AG04450 (cell line): ENCODE measurements at regions not wholly inside any gene's neighbourhood (a gene's known extent, or its start where the extent isn't known, plus 50 kb on each side); places are given as distances from the start of the nearest gene placed in this dataset.

Experiments used
- CTCF ChIA-PET: fragments of 300-600, 350-600 bp; formaldehyde crosslinking; extraction: SDS; loops from one replicate; lab custom pipeline; 2022; ENCODE audit warnings: antibody characterized with exemption, inconsistent platforms; lab: Charles Lee
- POLR2A ChIA-PET: fragments of 350-600 bp; formaldehyde crosslinking; extraction: SDS; loops from one replicate; lab custom pipeline; 2021; ENCODE audit warnings: antibody characterized with exemption, inconsistent platforms; lab: Yijun Ruan, JAX
- DNase-seq: peaks from one replicate; pipeline ENCODE4 v3.0.0-alpha.2; 2011; ENCODE audit warnings: low read depth, low spot score
- H3K27ac ChIP-seq: one replicate; pipeline ENCODE4 v1.5.1; 2012; ENCODE audit warnings: low read depth, low read length, control low read depth
- H3K27me3 ChIP-seq: one replicate; pipeline ENCODE4 v1.6.0; 2012; ENCODE audit warnings: low read length; ENCODE audit not compliant: control insufficient read depth, insufficient read depth
- H3K4me3 ChIP-seq: 2 replicates; pipeline ENCODE4 v1.5.1; 2011; ENCODE audit warnings: mild to moderate bottlenecking, low read depth, low read length, control low read depth
- H3K9me3 ChIP-seq: 2 replicates; pipeline ENCODE4 v1.5.1; 2012; ENCODE audit warnings: low read length; ENCODE audit not compliant: control insufficient read depth, insufficient read depth
- TF ChIP-seq, protein P1 (sequence below): IDR thresholded peaks from 2 replicates; pipeline ENCODE4 v1.5.1; 2011; ENCODE audit warnings: low read depth, low read length, control low read depth, inconsistent platforms

DNA sequence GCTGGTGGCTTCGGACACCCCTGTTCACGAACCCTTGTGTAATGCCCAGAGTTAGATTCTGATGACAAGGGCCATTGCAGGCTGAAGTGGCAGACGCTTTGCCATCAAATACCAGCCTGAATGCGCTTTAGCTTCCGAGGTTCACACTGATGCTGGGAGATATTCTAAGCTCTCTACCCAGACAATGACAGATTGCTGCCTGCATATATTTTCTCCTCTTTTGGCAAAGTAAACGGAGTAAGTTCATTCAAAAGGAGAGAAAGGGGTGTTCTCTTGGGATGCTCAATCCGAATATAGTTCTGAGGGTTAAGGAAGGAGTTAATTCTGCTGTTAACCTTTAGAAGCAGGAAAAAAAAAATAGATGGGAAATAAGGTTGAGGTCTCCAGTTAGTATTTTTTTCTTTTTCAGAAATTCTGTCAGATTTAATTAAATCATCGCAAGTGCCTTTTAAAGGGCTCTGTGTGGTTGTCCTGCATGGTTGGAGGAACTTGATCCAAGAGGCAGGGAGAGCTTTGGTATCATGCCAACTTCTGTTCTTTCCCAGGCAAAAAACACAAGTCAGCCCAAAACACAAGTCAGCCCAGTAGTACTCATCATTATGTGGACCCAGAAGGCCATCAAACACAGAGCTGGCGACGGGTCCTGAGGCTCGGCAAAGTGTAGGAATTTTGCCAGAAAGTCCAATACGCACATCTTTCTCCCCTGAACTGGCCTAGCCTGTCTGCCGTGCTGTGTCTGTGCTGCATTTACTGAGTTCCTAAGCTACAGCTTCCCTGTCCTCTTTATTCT is 70.9 kb upstream of the ST8SIA2 start:
- TF ChIP-seq, protein P1, sequence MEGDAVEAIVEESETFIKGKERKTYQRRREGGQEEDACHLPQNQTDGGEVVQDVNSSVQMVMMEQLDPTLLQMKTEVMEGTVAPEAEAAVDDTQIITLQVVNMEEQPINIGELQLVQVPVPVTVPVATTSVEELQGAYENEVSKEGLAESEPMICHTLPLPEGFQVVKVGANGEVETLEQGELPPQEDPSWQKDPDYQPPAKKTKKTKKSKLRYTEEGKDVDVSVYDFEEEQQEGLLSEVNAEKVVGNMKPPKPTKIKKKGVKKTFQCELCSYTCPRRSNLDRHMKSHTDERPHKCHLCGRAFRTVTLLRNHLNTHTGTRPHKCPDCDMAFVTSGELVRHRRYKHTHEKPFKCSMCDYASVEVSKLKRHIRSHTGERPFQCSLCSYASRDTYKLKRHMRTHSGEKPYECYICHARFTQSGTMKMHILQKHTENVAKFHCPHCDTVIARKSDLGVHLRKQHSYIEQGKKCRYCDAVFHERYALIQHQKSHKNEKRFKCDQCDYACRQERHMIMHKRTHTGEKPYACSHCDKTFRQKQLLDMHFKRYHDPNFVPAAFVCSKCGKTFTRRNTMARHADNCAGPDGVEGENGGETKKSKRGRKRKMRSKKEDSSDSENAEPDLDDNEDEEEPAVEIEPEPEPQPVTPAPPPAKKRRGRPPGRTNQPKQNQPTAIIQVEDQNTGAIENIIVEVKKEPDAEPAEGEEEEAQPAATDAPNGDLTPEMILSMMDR, result no peak
- CTCF ChIA-PET, result no interaction called here
- no peak overlapping the region for H3K27ac ChIP-seq
- POLR2A ChIA-PET, result no interaction called here
- no peaks in the 10 kb centered on the region; the same call in 1 of the 2 replicates for H3K9me3 ChIP-seq
- H3K27me3 ChIP-seq, result no peaks in the 10 kb centered on the region
- no peak for DNase-seq
- no peak overlapping the region for H3K4me3 ChIP-seq

DNA sequence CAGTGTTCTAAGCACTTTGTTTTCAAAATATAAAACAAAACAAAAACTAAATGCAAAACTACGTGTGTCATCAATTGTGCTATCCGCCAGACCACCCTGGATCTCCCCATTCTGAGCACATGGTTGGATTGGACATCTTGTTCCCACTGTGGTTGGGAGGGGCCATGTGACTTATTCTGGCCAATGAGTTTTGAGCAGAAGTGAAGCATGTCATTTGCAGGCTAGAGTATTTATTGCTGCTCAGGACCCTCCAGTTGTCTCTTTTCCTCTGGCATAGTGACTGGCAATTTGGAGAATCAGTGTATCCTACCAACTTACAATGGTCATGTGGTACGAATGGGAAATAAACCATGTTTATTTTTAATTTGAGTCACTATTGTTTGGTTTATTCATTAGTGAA is 70.2 kb upstream of the ST8SIA2 start:
- TF ChIP-seq, protein P1, result no peak
- DNase-seq, result no peak
- H3K9me3 ChIP-seq, result no peaks in the 10 kb centered on the region; the same call in 1 of the 2 replicates
- H3K27me3 ChIP-seq, result no peaks in the 10 kb centered on the region
- H3K4me3 ChIP-seq, result no peak overlapping the region
- CTCF ChIA-PET, result no interaction called here
- H3K27ac ChIP-seq, result no peak overlapping the region
- POLR2A ChIA-PET, result no interaction called here

DNA sequence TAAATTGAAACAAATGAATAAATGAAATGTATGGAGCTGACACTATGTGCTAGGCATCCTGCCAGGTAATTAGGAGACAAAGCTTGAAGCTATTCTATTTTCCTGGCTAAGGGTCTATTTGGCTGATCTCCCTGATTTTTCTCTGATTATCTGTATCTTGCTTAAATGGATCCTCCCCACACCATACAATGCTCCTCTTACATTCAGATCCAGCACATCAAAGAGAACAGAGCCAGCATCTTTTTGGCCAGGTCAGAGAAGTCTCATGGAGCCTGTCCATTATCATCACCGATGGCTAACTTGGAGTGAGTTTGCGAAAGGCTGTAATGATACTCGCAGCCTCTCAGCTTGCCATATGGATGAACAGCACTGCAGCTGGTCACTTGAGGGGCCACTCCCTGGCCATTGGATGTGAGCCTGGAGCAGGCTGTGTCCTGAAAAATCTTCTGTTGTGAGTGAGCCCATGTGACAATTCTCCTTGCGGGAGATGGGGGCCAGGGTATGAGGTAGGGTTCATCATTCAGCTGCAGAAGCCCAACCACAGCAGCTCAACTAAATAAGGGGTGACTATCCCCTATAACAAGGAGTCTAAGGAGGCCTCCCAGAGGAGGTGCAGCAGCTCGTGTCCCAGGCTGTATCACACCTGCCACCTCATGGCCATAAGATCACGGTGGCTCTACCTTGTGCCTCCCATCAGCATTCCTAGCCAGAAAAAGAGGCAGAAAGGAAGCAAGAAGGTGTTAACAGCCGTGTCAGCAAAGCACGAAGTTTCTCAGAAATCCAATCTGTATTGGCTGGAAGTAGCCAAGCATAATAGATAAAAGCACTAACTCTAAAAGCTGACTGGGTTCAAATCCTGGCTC is 69.3 kb upstream of the ST8SIA2 start:
- H3K27me3 ChIP-seq, result no peaks in the 10 kb centered on the region
- ChIA-PET CTCF (no interaction called here), POLR2A (no interaction called here)
- TF ChIP-seq, protein P1, result no peak
- H3K4me3 ChIP-seq, result no peak overlapping the region
- no peak overlapping the region for H3K27ac ChIP-seq
- DNase-seq, result no peak
- H3K9me3 ChIP-seq, result no peaks in the 10 kb centered on the region; the same call in 1 of the 2 replicates

DNA sequence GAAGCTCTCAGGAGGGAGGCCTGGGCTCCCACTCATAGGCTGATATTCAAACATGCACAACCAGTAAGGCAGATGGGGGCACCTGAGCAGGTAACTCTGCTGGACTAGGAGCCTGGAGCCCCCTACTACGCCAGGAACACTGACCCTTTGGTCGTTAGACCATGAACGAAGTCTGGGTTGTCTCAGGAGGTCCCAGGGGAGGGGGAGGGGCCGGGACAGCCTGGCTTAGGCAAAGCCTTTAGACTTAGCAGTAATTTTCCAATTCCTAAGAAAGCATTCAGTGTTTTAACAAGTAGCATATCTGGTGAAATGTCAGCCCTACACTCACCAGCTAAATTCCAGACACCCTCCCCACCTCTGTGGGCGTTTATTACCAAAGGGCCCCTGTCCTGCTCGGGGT is 67.4 kb upstream of the ST8SIA2 start:
- ChIA-PET CTCF (no interaction called here), POLR2A (no interaction called here)
- H3K4me3 ChIP-seq, result no peak overlapping the region
- H3K27me3 ChIP-seq, result no peaks in the 10 kb centered on the region
- no peak for DNase-seq
- H3K27ac ChIP-seq, result no peak overlapping the region
- H3K9me3 ChIP-seq, result no peaks in the 10 kb centered on the region; the same call in 1 of the 2 replicates
- TF ChIP-seq, protein P1, result no peak

DNA sequence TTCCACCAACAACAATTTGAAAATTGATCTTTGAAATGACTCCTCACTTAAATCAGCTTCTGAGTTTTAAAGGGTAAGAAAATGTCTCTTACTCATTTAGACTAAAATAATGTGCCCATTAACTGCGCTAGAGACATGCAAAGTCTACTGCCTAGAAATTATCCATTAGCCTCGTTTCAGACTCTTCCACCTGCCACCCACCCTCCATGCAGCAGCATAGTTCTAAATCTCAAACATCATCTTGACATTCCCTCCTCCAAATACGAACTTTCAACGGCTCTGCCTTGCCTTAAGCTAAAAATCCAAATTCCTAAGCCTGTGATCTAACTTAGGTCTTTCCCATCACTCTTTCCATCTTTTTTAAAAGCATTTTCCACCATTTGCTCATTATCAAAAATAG is 66.6 kb upstream of the ST8SIA2 start:
- no peak for DNase-seq
- no peak overlapping the region for H3K27ac ChIP-seq
- TF ChIP-seq, protein P1, result no peak
- ChIA-PET CTCF (no interaction called here), POLR2A (no interaction called here)
- no peak overlapping the region for H3K4me3 ChIP-seq
- no peaks in the 10 kb centered on the region; the same call in 1 of the 2 replicates for H3K9me3 ChIP-seq
- no peaks in the 10 kb centered on the region for H3K27me3 ChIP-seq
